Breast epithelium (tissue), 3 donors: ENCODE measurements at regions not wholly inside any gene's neighbourhood (a gene's known extent, or its start where the extent isn't known, plus 50 kb on each side); places are given as distances from the start of the nearest gene placed in this dataset.

Experiments used
- POLR2A ChIP-seq: fragments of 450-650 bp; IDR thresholded peaks from one replicate; pipeline ENCODE4 v1.6.1; 2016; ENCODE audit warnings: antibody characterized with exemption, mild to moderate bottlenecking, moderate library complexity
- POLR2AphosphoS5 ChIP-seq, 3 donors: sonication (generic); formaldehyde crosslinking; IDR thresholded peaks; one replicate each; pipeline ENCODE4 v1.6.1; 2017; ENCODE audit warnings: antibody characterized with exemption in 3 of 3
- TF ChIP-seq, protein P1 (sequence below), 3 donors: fragments of 450-650 bp; IDR thresholded peaks; one replicate each; pipeline ENCODE4 v1.5.1; 2016 to 2017; ENCODE audit warnings: antibody characterized with exemption in 3 of 3, mild to moderate bottlenecking in 3 of 3, moderate library complexity in 3 of 3

DNA sequence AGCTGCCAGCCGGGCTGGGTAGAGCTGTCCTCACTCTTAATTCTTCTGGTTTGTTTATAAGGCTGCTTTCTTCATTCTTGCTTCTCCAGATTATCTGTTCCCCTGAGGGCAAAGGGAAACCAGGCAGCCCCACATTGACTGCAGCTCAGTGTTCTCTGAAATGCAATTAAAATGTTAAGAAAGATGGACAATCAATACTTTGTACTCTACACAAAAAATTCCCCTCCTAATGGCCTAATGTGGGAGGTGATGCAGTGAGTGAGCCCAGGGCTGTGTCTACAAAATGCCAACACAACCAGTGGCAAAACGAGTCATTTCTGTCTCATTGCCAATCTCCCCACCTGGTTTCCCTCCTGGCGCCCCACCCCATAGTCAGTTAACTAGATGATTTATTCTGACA is 541.7 kb upstream of the RAB6C start:
- TF ChIP-seq POLR2A (no peak), POLR2AphosphoS5 (IDR thresholded peaks at IDR 0.05) (no peak)
- TF ChIP-seq, protein P1, sequence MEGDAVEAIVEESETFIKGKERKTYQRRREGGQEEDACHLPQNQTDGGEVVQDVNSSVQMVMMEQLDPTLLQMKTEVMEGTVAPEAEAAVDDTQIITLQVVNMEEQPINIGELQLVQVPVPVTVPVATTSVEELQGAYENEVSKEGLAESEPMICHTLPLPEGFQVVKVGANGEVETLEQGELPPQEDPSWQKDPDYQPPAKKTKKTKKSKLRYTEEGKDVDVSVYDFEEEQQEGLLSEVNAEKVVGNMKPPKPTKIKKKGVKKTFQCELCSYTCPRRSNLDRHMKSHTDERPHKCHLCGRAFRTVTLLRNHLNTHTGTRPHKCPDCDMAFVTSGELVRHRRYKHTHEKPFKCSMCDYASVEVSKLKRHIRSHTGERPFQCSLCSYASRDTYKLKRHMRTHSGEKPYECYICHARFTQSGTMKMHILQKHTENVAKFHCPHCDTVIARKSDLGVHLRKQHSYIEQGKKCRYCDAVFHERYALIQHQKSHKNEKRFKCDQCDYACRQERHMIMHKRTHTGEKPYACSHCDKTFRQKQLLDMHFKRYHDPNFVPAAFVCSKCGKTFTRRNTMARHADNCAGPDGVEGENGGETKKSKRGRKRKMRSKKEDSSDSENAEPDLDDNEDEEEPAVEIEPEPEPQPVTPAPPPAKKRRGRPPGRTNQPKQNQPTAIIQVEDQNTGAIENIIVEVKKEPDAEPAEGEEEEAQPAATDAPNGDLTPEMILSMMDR (IDR thresholded peaks at IDR 0.05): no peak
